GM12874 (cell line): ENCODE measurements at regions not wholly inside any gene's neighbourhood (a gene's known extent, or its start where the extent isn't known, plus 50 kb on each side); places are given as distances from the start of the nearest gene placed in this dataset.

Experiments
- TF ChIP-seq, protein P1 (sequence below): IDR thresholded peaks from 2 replicates; pipeline ENCODE4 v1.5.1; 2011; ENCODE audit warnings: low read depth, mild to moderate bottlenecking, control low read depth, low read length, moderate library complexity; ENCODE audit not compliant: insufficient read depth

DNA sequence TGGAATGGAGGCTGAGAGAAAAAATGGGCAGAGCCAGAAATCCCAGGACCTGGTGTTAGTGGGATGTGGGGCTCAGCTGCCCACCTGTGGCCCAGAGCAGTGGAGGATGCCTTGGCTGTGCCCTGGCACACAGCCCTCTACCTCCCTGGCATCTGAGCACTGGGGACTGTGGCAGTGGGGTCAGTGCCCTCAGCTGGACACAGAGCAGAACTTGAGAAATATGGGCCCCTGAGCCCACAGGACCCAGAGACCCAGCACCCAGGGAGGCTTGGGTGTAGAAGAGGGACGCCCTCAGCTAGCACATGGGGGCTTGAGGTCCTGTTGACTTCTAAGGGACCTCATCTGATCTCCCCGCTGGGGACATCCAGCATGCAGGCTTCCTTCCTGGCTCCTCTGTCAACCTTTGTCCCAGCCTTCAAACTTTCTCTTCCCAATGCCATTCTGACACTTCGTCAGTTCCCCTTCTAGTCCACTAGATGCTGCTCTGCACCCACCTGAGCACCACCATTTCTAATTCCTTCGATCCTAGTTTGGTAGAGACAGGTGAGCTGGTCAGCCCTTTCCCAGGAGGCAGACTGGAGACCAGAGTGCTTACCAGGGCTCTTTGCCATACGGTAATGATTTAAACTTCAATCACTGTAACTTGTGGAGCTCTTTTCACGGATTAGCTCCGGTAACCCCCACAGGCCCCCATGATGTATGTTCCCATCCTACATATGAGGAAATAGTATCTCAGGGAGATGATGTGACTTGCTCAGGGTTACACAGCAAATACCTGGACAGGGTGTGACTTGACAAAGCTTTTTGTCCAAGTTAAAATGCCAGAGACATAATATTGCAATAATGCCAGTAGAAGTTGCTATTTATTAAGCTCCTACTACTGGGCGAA lies 143.7 kb downstream of the ASCL4 start:
- TF ChIP-seq, protein P1, sequence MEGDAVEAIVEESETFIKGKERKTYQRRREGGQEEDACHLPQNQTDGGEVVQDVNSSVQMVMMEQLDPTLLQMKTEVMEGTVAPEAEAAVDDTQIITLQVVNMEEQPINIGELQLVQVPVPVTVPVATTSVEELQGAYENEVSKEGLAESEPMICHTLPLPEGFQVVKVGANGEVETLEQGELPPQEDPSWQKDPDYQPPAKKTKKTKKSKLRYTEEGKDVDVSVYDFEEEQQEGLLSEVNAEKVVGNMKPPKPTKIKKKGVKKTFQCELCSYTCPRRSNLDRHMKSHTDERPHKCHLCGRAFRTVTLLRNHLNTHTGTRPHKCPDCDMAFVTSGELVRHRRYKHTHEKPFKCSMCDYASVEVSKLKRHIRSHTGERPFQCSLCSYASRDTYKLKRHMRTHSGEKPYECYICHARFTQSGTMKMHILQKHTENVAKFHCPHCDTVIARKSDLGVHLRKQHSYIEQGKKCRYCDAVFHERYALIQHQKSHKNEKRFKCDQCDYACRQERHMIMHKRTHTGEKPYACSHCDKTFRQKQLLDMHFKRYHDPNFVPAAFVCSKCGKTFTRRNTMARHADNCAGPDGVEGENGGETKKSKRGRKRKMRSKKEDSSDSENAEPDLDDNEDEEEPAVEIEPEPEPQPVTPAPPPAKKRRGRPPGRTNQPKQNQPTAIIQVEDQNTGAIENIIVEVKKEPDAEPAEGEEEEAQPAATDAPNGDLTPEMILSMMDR: peak; percentile 88

DNA sequence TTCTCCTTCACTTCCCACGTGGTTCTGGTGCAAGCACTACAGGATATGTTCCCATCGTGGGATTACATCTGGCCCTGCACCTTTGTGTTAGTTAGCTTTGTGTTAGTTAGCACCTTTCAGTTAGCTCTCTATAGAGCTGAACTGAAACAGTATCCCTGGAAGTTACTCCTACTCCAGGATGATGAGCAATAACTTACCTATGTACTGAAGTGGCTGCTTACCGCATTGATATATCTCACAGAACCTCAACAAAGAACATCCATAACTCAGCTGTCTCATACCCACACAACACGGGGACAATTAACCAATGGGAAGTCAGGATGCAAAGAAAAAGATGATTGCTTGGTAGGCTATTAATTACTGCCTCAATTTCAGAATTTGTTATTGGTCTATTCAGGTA lies 146.6 kb downstream of the ASCL4 start:
- TF ChIP-seq, protein P1: no peak

DNA sequence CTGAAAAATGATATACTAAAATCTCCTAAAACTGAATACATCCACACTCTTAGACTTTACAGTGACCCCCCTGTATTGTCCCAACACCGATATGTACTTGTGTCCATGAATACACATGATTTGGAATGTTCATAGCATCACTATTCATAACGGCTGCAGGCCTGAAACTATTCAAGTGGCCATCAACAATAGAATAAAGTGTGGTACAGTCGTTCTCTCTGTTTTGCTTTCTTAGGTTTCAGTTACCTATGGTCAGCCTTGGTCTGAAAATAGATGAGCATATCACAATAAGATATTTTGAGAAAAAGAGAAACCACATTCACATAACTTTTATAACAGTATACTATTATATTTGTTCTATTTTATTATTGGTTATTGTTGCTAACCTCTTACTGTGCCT lies 150.6 kb downstream of the ASCL4 start:
- TF ChIP-seq, protein P1: no peak

DNA sequence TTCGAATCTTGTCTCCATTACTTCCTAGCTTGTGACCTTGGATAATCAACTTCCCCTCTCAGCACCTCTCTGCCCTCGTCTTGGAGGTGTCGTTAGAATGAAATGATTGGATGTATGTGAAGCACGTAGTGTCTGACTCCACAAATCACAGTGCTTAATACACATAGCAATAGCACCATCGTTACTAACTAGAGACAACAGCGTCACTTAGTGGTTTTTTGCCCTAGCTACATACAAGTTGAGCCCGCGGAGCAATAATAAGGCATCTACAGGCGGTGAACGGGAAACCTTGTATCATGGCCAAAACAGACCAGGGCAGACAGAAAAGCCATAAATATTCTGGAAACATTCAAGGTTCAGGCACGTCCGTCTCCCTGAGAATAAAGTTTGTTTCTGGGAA lies 154.9 kb downstream of the ASCL4 start:
- TF ChIP-seq, protein P1: no peak

DNA sequence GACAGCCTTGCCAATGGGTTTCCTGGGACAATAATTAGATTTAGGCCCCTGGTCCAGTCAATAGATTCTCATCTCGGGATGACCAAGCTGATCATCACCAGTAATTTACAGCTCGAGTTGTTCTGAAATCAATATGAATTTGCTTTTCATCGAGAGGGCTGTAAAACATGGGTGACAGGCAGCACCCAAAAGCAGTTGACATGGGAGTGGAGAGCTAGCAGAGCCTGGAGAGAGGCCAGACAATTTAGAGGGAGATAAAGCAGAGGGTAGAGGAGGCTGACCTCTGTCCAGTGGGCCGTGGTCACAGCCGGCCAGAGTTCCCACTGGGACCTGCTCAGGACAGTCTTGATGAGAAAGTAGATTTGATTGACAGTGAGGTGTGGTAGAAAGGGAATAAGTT lies 157.3 kb downstream of the ASCL4 start:
- TF ChIP-seq, protein P1: no peak

DNA sequence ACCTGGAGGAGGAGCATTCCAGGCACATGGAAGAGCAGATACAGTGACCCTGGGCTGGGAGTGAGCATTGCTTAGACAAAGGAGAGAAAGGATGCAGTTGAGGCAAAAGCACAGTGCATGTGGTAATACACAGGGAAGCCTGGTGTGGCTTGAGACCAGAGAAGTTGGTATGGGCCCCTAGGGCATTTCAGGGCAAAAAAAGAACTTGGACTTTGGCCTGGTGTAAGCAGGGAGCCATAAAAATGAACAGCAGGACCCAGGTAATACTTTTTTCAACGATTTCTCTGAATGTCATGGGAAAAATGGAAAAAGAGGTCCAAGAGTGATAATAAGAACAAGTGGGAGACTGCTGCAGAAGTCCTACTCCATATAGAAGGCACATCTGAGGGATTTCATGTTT lies 163.9 kb downstream of the ASCL4 start:
- TF ChIP-seq, protein P1: no peak

DNA sequence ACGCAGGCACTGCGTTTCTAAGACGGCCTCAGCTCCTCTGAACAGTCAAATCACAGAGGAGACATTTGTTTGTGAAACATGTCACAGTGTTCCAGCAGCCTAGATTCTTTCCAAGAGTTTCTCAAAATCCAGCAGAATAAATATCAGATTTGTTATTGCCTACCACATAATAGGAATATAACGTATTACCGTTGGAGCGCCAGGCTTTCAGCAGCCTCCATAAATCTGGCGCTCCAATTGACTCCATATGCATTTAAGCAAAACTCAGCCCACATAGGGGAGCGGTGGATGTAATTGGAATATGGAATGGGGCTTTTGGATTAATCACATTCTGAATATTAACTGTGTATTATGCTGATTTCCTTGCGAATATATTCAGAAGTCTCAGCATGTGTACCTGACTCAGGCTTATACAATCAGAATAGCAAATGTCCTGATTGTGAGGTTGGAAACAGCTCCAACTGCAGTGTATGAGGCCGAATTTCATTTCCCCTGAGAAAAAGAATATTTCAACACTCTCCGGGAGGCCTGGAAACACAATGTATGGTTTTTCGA lies 174.0 kb downstream of the ASCL4 start:
- TF ChIP-seq, protein P1: no peak
